ENCODE measurements at regions not wholly inside any gene's neighbourhood (a gene's known extent, or its start where the extent isn't known, plus 50 kb on each side); places are given as distances from the start of the nearest gene placed in this dataset.
A peak's percentile ranks its signal among the peaks of the same experiment; 100 is the strongest.

DNA sequence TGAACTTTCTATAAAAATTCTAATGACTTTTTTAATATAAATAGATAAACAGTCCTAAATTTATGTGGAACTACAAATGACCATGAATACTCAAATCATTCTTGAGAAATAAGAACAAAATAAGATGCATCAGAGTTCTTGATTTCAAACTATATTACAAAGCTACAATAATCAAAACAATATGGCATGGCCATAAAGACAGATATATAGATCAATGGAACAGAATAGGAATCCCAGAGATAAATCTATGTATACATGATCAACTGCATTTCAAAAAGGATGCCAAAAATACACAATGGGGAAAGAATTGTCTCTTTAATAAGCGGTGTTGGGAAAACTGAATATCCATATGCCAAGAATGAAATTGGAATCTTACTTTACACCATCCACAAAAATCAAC is 98.4 kb upstream of the IL15 start:
- ChIA-PET POLR2A (no interaction called here), CTCF (no interaction called here)
- no peak for FAIRE-seq
- Histone ChIP-seq H3K9ac (replicated peaks; ENCODE audit: extremely low read depth, insufficient read depth, low read length) (no peak overlapping the region), H3K4me3 (replicated peaks in 1 of 3; ENCODE audit: insufficient read depth in 1 of 3, low read depth in 1 of 3, low read length in 3 of 3) (no peak overlapping the region), H3K27me3 (ENCODE audit: control insufficient read depth in 2 of 2, insufficient read depth in 2 of 2, low read length in 2 of 2) (no peaks in the 10 kb centered on the region), H3K36me3 (ENCODE audit: control insufficient read depth in 2 of 2, extremely low read depth in 1 of 2, insufficient read depth in 2 of 2, low read length in 2 of 2) (no peaks in the 10 kb centered on the region), H3K4me2 (ENCODE audit: insufficient read depth, low read length) (no peak overlapping the region), H3K9me3 (replicated peaks; ENCODE audit: control insufficient read depth, insufficient read depth, low read length) (no peaks in the 10 kb centered on the region), H3K9me1 (replicated peaks; ENCODE audit: control insufficient read depth, extremely low read depth, insufficient read depth, low read length) (no peaks in the 10 kb centered on the region), H3K4me1 (ENCODE audit: control insufficient read depth, extremely low read depth, insufficient read depth, low read length) (no peaks in the 10 kb centered on the region), H3K79me2 (ENCODE audit: control insufficient read depth, insufficient read depth, low read length) (no peaks in the 10 kb centered on the region), H3K27ac (ENCODE audit: insufficient read depth, low read depth, low read length) (no peak overlapping the region), H4K20me1 (replicated peaks; ENCODE audit: control insufficient read depth, extremely low read depth, insufficient read depth, low read length) (no peaks in the 10 kb centered on the region), H2AFZ (ENCODE audit: low read depth, low read length) (no peak overlapping the region)
- intact Hi-C loops (cut with micrococcal nuclease): no loop called here
- no peak for DNase-seq (ENCODE audit: low read depth, low spot score)
- BruUV-seq (replicated peaks): no TSS peak
- no peak for TF ChIP-seq FOS (IDR thresholded peaks at IDR 0.05; ENCODE audit: borderline replicate concordance, insufficient read depth, low read length)
- no peak for TF ChIP-seq EZH2 (IDR thresholded peaks at IDR 0.05; ENCODE audit: borderline replicate concordance, low read depth, low read length, severe bottlenecking)
- dilution Hi-C loops (cut with MboI; ENCODE audit: extremely low pct_ligation_motif_present, low sequenced_read_pairs): no loop called here

- H3K27me3 ChIP-seq (ENCODE audit: control insufficient read depth in 2 of 2, insufficient read depth in 2 of 2, low read length in 2 of 2): no peaks in the 10 kb centered on the region
- intact Hi-C loops (cut with micrococcal nuclease) (no loop called here), dilution Hi-C loops (cut with MboI; ENCODE audit: extremely low pct_ligation_motif_present, low sequenced_read_pairs) (no loop called here)
- no peaks in the 10 kb centered on the region for H3K79me2 ChIP-seq (ENCODE audit: control insufficient read depth, insufficient read depth, low read length)
- no peak overlapping the region for H3K27ac ChIP-seq (ENCODE audit: insufficient read depth, low read depth, low read length)
- no peaks in the 10 kb centered on the region for H3K9me3 ChIP-seq (replicated peaks; ENCODE audit: control insufficient read depth, insufficient read depth, low read length)
- no peak for FAIRE-seq
- no peak overlapping the region for H3K4me3 ChIP-seq (replicated peaks in 1 of 3; ENCODE audit: insufficient read depth in 1 of 3, low read depth in 1 of 3, low read length in 3 of 3)
- BruUV-seq (replicated peaks): no TSS peak
- no peaks in the 10 kb centered on the region for H4K20me1 ChIP-seq (replicated peaks; ENCODE audit: control insufficient read depth, extremely low read depth, insufficient read depth, low read length)
- TF ChIP-seq, protein P1, sequence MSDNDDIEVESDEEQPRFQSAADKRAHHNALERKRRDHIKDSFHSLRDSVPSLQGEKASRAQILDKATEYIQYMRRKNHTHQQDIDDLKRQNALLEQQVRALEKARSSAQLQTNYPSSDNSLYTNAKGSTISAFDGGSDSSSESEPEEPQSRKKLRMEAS (IDR thresholded peaks at IDR 0.05; ENCODE audit: insufficient read depth, insufficient read length): no peak
- TF ChIP-seq FOS (IDR thresholded peaks at IDR 0.05; ENCODE audit: borderline replicate concordance, insufficient read depth, low read length) (no peak), POLR2AphosphoS5 (IDR thresholded peaks at IDR 0.05; ENCODE audit: insufficient read depth, low read depth, low read length) (no peak), POLR2A (IDR thresholded peaks at IDR 0.05; ENCODE audit: low read depth, low read length) (no peak), JUN (IDR thresholded peaks at IDR 0.05; ENCODE audit: borderline replicate concordance, insufficient read depth, insufficient read length, low read depth) (no peak), MYC (IDR thresholded peaks at IDR 0.05; ENCODE audit: low read depth, low read length) (no peak)
- TF ChIP-seq, protein P2, sequence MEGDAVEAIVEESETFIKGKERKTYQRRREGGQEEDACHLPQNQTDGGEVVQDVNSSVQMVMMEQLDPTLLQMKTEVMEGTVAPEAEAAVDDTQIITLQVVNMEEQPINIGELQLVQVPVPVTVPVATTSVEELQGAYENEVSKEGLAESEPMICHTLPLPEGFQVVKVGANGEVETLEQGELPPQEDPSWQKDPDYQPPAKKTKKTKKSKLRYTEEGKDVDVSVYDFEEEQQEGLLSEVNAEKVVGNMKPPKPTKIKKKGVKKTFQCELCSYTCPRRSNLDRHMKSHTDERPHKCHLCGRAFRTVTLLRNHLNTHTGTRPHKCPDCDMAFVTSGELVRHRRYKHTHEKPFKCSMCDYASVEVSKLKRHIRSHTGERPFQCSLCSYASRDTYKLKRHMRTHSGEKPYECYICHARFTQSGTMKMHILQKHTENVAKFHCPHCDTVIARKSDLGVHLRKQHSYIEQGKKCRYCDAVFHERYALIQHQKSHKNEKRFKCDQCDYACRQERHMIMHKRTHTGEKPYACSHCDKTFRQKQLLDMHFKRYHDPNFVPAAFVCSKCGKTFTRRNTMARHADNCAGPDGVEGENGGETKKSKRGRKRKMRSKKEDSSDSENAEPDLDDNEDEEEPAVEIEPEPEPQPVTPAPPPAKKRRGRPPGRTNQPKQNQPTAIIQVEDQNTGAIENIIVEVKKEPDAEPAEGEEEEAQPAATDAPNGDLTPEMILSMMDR (IDR thresholded peaks at IDR 0.05; ENCODE audit: extremely low read depth in 1 of 2, insufficient read depth in 1 of 2, low read depth in 1 of 2, low read length in 2 of 2): no peak
- H3K9me1 ChIP-seq (replicated peaks; ENCODE audit: control insufficient read depth, extremely low read depth, insufficient read depth, low read length): no peaks in the 10 kb centered on the region
- no peaks in the 10 kb centered on the region for H3K4me1 ChIP-seq (ENCODE audit: control insufficient read depth, extremely low read depth, insufficient read depth, low read length)
- peak; percentile 31 for DNase-seq (ENCODE audit: low read depth, low spot score)
- POLR2A ChIA-PET: no interaction called here
- H3K36me3 ChIP-seq (ENCODE audit: control insufficient read depth in 2 of 2, extremely low read depth in 1 of 2, insufficient read depth in 2 of 2, low read length in 2 of 2): no peaks in the 10 kb centered on the region
- CTCF ChIA-PET: no interaction called here
- H3K9ac ChIP-seq (replicated peaks; ENCODE audit: extremely low read depth, insufficient read depth, low read length): no peak overlapping the region
- no peak overlapping the region for H3K4me2 ChIP-seq (ENCODE audit: insufficient read depth, low read length)
- H2AFZ ChIP-seq (ENCODE audit: low read depth, low read length): no peak overlapping the region
These were observed 95.7 kb upstream of the IL15 start for GRCh38 chr4:141540643-141541042.
